ENCODE measurements at regions not wholly inside any gene's neighbourhood (a gene's known extent, or its start where the extent isn't known, plus 50 kb on each side); places are given as distances from the start of the nearest gene placed in this dataset.

GRCh38 chr7:86995052-86995725 is 64.3 kb downstream of the ELAPOR2 start:
- Histone ChIP-seq H3K23ac (ENCODE audit: insufficient read length, low read depth, low read length) (no peak overlapping the region), H3K9me3 (ENCODE audit: control insufficient read depth, low read depth, low read length) (no peaks in the 10 kb centered on the region), H2BK15ac (ENCODE audit: low read depth, low read length) (no peak overlapping the region), H4K5ac (ENCODE audit: insufficient read length, low read depth, low read length) (no peak overlapping the region), H2AK5ac (ENCODE audit: insufficient read length, low read length) (no peak overlapping the region), H3K4me2 (ENCODE audit: insufficient read depth, insufficient read length, low read length) (no peak overlapping the region), H3K56ac (ENCODE audit: insufficient read length, low read depth, low read length) (no peak overlapping the region), H4K20me1 (ENCODE audit: control insufficient read depth, insufficient read depth, insufficient read length) (no peaks in the 10 kb centered on the region), H3K4ac (ENCODE audit: low read depth, low read length) (no peak overlapping the region), H3K79me2 (ENCODE audit: insufficient read depth, low read length) (peaks cover 5% of the 10 kb centered on the region), H3K79me1 (ENCODE audit: insufficient read depth, low read depth, low read length, poor library complexity, severe bottlenecking) (peaks cover 5% of the 10 kb centered on the region), H4K8ac (replicated peaks; ENCODE audit: insufficient read length, low read depth, low read length) (no peak overlapping the region), H3K14ac (ENCODE audit: insufficient read depth, low read length) (no peak overlapping the region), H2BK12ac (ENCODE audit: insufficient read length, low read depth, low read length) (no peak overlapping the region), H2BK20ac (ENCODE audit: low read depth, low read length, poor library complexity, severe bottlenecking) (no peak overlapping the region), H2AFZ (ENCODE audit: low read length) (no peak overlapping the region), H3K23me2 (ENCODE audit: insufficient read length, low read depth, low read length, poor library complexity, severe bottlenecking) (no peaks in the 10 kb centered on the region), H3K27ac (ENCODE audit: insufficient read length, low read depth, low read length) (no peak overlapping the region), H2BK5ac (ENCODE audit: insufficient read length, low read length) (no peak overlapping the region), H2BK120ac (ENCODE audit: low read depth, low read length, poor library complexity, severe bottlenecking) (no peak overlapping the region), H3K27me3 (ENCODE audit: insufficient read depth, low read length) (no peaks in the 10 kb centered on the region), H3K18ac (ENCODE audit: insufficient read length, low read depth, low read length) (no peak overlapping the region), H3K4me1 (ENCODE audit: insufficient read depth, low read length) (0 out of 2 replicates have a peak, but pooled peaks cover 4% of the 10 kb centered on the region), H3T11ph (ENCODE audit: low read length) (no peak overlapping the region), H3K9ac (ENCODE audit: extremely low read depth, insufficient read length, low read length) (no peak overlapping the region), H4K91ac (ENCODE audit: insufficient read length, low read depth, low read length) (no peak overlapping the region)
- TF ChIP-seq CTCF (conservative IDR thresholded peaks at IDR 0.05) = no peak
- Mint-ChIP-seq H3K9me3 (0 out of 5 replicates have a peak, but pooled peaks cover 0 to 1% of the 10 kb centered on the region in 2 experiments), H3K4me1 (peaks cover 12 to 22% of the 10 kb centered on the region in 2 experiments), H3K27ac (no peak overlapping the region), H3K27me3 (ENCODE audit: low read depth) (no peaks in the 10 kb centered on the region), H3K36me3 (ENCODE audit: insufficient read depth in 1 of 3, low read depth in 3 of 3) (peaks cover 0 to 5% (median 0%) of the 10 kb centered on the region in 3 experiments; a peak in 1 of 7 replicates), H3K4me3 (no peak overlapping the region)
- no CpG with 5 or more reads among the region's 6 CpGs for WGBS (ENCODE audit: extremely low coverage, insufficient read length, low lambda C conversion rate)
- no peak for DNase-seq

All from H9 (cell line).